Stimulated activated CD8-positive, alpha-beta memory T cell treated with anti-CD3 and anti-CD28 coated beads, Interleukin-15, amount 100 ng/mL, for 48 hours (primary cell): ENCODE measurements at regions not wholly inside any gene's neighbourhood (a gene's known extent, or its start where the extent isn't known, plus 50 kb on each side); places are given as distances from the start of the nearest gene placed in this dataset.

ENCODE experiments used
- DNase-seq, 2 donors: peaks; one replicate each; pipeline ENCODE4 v3.0.0-alpha.2; 2020; ENCODE audit warnings: low read depth in 2 of 2

DNA sequence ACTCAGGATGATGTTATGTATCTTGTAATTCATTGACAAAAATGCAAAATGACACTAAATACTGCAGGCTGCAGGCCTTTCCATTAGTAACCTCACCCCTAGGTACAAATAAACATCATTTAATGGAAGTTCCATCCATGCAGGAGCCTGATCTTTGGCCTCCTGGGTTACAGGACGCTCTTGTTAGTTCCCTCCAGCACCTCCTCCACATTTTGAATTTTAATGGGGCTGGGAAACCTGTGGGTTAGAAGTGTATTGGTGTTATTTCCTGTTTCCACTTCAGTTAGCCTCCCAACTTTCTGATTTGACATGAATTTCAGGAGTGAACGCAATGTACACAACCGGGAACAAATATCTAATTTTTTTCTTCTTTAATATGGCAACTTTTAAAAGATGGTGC lies 237.1 kb upstream of the ARGLU1 start:
- DNase-seq = no peak

DNA sequence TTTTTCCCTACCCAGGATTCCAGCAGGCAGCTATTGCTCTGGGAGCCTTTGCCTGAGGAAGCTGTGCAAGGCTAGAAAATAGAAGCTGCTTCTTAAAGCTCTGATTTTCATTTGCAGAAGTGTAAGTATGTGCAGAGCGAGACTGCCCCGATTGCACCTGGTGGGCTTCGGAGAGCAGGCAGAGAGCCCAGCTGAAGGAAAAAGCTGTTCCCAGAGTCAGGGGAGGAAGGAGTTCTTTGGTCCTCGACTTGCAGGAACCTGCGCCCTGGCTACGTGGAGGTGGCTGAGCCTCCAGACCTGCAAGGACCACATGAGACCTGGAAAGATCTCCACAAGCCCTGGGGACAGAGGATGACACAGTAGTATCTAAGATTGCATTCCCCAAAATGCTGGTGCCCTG lies 235.0 kb upstream of the ARGLU1 start:
- DNase-seq = no peak

DNA sequence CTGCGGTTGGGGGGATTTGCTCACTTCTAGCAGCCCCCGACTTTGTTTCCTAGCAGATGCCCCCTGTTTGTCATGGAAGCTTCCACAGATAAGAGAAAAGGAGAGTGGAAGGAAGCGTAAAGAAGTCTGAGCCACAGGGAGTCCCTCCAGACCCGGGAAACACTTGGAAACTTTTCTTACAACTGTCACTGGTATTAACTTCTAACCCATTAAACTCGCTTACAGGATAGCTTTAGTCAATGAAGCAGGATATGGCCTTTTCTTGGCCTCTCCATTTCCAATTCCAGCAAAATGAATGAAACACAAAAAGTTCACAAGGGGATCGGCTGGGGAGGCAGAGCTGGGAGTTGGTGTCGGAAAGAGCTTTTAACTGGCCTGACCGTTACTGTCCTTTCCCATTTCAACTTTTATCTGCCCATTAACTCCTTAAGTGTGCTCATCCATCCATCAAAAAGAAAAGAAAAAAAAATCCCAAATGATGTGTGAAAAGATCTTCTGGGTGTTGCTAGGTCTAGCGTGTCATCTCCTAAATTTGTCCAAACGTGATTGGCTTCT lies 231.9 kb upstream of the ARGLU1 start:
- DNase-seq = no peak

DNA sequence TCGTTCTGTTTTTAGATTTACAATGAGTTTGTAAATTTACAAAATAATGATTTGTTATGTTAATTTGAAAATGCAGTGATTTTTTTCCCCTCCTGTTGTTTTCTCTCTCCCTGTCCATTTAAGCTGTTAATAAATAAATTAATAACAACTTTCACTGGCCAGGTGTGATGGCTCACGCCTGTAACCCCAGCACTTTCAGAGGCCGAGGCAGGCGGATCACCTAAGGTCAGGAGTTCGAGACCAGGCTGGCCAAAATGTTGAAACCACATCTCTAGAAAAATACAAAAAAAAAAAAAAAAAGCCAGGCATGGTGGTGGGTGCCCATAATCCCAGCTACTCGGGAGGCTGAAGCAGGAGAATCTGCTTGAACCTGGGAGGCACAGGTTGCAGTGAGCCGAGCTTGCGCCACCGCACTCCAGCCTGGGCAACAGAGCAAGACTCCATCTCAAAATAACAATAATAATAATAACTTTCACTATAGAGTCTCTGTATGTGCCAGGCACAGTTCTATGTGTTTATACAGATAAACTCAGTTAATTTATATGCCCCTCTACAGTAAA lies 229.2 kb upstream of the ARGLU1 start:
- no peak for DNase-seq

DNA sequence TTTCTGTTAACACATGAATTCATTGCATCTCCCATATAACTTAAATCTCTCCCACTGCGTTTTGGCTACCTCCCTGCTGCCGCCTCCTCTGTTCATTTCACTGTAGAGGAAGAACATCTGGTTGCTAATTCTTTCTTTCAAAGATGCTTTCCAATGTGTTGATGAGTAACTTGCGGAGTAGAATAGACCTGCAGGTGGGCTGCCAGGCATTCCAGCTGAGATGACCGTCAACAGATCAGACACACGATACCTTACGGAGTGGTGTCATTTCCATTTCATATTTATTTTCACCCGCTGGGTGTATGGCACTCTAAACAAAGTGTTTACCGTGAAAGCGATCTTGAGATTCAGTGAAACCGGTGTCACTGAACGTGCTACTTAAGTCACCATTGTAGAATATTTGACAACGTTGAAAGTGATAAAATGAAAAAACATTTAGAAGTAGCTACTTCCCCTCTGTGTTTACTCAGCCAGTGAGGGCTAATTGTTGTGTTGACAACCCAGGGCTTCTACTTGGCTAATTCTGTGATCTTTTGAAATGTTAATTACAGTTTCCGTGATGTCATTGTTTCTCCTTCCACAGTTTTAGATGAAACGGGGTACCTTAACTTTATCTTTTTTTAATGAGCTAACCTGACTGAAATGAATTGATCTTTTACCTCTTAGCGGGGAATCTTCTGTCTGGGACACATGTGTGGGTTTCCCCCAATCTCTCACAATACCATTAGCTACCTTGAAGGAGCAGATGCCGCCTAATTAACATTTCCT lies 228.5 kb upstream of the ARGLU1 start:
- no peak for DNase-seq

DNA sequence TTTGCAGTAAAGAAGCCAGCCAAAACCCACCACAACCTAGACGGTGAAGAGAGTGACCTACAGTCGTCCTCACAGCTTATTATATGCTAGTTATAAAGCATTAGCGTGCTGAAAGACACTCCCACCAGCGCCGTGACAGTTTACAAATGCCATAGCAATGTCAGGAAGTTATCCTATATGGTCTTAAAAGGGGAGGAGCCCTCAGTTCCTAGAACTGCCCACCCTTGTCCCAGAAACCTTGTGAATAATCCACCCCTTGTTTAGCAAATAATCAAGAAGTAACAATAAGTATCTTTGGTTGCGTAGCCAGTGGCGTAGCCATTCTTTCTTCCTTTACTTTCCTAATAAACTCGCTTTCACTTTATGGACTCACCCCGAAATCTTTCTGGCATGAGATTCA lies 227.9 kb upstream of the ARGLU1 start:
- no peak for DNase-seq

DNA sequence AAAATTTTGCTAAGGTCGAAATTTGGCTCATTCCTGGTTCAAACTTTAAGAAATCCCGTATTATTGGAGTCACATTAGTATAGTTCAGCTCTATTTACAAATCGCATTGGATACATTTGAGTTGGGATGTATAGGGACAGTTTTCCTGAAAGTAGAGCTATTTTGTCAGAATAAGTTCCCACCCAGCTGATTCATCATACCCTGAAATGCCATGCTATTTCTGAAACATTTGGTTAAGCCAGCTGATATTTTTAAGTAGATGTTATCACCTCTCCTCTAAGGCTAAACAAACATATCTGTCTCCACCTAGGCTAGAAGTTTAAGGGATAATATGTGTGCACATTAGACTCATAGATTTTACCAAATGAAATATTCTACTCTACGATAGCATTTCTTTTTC lies 226.2 kb upstream of the ARGLU1 start:
- DNase-seq = no peak

DNA sequence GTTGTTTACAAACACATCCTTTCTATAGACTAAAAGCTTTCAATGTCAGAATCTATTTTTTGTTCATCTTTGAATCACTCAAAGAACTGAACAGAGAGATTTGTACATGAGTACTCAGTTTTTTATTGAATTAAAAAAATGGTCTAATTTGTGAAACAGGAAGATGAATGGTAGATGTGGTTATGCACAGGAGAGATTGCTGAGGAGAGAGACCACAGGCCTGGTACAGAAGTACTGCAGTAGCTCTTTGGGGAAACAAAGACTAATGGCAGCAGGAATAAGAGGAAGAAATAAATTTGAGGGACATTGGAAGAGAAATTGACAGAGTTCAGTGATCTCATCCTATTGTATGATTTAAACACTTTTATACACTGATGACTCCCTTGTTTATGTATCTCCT lies 222.0 kb upstream of the ARGLU1 start:
- DNase-seq = no peak

DNA sequence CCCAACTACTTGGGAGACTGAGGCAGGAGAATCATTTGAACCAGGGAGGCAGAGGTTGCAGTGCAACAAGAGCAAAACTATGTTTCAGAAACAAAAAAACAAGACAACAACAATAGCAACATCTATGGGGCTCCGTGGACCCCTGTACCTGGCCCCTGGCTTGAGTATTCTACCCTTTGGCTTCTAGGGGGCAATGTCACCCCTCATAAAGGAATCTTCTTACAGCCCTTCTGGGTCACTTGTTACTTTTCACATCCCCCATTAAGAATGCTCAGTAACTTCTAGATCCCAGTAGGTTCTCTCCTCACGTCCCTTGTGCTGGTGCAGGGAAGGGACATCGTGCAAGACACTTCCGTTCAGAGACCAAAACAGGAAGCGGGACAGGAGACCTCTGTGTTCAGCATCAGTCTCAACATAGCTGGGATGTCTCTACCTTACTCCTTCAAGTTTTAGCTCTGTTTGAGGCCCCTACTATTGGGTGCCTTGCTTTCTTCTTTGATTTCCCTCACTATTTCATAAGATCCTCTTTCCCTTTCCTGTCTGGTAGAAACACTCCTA lies 218.1 kb upstream of the ARGLU1 start:
- DNase-seq = no peak

DNA sequence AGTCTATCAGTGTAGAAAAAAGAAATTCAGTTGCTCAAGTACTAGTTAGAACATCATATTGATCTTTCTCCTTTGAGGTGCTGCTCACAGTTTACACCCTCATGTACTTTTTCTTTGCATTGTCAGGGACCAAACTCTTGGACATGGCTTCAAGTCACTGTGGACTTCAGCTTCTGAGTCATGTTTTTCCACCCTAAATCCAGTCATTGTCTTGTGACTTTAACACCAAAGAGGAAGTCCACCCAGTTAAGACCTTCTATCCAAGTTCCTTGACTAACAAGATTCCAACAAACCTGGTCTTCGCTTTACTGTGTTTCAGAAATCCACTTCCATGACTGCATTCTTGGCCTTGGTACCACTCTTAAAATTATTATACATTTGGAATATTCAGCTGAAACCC lies 206.7 kb upstream of the ARGLU1 start:
- DNase-seq = no peak

DNA sequence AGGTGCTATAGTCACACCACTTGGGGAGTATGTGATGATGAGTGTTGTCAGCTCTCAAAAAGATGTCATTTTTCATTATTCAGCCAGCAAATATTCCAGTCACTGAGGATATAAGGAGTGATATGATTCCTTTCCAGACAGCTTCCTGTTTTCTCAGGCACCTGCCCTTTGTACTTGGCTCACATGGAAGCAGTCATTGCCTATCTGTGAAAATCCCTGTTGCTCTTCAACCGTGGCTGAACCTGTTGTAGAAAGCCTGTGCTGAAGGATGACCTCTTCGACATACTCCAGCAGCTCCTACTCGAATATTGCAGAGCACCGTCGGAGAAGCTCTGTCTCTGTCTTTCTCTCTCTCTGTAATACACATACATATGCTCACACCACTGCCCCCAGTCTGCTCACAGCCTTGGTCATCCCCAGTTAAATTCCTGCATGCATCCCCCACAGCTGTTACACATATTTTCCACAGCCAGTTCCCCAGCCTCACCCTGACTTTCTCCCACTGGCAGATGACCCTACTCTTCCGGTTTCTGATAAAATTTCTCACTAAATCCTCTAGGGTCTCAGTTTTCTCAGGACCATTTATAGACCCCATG lies 204.2 kb upstream of the ARGLU1 start:
- DNase-seq = no peak

DNA sequence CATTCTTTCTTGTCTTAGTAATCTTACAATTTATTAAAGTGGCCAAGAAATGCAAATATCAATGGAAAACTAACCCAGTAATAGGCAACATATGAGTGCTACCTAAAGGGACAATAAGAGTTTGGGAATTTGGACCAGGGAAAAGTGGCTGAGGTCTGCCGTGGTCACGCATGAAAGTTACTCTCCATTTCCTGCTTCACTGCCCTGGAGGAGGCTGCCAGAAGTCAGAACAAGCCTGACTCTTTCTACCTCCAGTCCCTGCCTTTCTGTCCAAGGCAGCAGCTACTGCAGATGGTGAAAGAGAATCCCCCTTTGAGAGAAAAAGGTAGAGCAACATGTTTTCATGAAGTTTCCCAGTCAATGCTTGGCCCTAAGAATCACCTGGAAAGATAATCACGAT lies 201.1 kb upstream of the ARGLU1 start:
- DNase-seq = no peak

DNA sequence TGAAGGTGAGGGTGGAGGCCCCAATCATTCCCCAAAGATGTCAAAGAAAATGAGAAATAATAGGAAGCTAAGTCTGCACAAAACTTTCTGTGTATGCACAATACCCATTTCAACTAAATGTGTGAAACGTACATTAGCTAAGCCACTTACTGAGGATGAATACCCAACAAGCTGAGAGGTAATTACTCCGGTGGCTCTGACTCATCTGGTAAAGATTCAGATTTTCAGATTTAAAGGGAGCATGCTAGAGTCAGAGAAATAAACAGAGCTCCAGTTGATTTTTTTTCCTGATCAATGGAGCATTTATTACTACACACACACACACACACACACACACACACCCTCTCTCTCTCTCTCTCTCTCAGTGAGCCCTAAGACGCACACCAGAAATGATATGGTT lies 194.8 kb upstream of the ARGLU1 start:
- DNase-seq = no peak

DNA sequence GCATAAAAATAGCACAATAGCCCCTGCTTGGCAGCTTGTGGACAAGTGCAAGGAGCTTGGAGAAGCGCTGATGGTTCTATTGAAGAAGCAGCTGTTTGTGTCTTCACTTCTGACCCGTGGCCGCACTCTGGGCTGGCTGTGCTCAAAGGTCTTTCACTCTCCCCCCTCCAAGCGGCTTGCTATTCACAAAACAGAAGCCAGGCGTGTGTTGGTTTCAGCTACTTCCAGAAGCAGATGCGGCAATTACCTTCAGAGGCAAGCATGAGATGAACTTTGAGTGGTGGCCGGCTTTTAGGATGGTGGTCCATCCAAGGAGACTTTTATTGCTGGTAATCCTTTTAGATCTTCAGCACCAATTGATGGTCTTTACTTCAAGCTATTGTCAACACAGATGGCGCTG lies 188.5 kb upstream of the ARGLU1 start:
- DNase-seq = no peak

DNA sequence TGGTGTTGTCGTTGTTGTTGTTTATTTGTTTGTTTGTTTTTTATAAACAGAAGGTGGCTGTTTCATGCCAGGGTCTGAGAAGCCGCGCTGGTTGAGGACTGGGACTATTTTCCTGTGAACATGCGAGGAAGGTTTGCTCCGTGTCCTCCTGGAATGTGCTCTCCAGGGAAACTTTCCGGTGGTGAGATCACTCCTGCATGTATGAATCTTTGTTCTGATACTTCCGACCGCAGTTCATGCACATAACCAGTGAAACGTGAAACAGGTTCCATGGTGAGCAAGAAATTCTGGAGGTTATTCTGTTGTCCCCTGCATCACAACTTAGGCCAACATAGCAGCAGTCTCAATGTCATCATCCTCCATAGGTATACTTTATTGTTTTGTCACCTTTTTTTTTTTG lies 187.6 kb upstream of the ARGLU1 start:
- DNase-seq = no peak

DNA sequence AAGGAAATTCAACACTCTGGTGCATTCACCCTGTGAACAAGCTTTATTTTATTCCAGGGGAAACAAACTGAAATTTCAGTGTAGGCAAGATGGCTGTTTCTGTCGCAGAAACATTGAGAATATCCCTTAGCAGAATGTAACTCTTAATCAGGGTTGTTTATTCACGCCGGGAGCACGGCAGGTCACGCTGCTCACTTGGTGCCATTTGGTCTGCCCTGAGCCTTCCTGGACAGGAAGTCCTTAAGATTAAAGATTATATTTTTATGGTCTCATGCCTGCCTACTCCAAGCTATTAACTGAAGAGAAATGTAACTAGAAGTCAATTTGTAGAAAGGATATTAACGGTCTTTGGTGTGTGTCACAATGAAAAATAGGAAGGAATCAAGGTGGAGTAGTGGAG lies 185.3 kb upstream of the ARGLU1 start:
- no peak for DNase-seq

DNA sequence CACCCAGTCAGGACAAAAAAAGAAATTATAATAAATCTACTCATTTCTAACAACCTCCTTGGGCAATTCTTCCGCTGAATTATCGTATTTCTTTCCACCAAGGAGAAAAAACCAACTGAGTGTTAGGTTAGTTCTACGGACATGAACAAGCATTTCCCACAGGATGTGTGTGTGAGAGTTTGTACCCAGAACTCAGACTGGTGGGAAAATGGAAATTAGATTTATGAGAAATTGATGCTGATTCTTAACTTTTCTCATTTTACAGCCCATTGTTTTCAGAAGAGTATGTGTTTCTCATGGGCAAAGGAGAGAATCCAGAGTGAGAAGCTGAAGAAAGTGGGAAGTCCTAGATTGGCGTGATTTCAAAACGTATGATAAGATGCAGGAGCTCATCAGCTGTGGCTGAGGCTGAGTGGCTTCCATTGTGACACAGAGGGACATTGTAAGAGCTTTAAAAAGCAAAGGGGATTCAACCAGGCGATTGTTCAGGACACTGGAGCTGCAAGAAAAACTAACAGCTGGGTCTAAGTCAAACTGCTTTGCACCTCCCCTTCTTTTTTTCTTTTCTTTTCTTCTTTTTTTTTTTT lies 184.7 kb upstream of the ARGLU1 start:
- DNase-seq = no peak

DNA sequence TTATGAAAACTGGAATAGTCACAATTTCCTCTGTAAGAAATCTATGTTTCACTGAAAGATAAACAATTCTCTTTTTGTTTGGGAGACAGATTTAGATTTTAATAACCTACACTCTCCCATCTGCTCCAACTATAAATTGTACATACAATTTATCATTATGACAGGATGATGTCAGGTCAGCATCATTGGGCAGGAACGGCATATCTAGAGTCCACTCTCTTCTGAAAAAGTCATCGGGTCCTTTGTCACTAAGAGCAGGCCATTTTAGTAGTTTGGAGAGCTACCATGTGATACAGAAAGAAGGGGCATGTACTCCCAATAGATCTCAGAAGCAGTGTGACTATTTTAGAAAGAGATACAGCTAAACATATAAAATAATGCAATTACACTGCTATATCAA lies 180.8 kb upstream of the ARGLU1 start:
- DNase-seq = no peak

DNA sequence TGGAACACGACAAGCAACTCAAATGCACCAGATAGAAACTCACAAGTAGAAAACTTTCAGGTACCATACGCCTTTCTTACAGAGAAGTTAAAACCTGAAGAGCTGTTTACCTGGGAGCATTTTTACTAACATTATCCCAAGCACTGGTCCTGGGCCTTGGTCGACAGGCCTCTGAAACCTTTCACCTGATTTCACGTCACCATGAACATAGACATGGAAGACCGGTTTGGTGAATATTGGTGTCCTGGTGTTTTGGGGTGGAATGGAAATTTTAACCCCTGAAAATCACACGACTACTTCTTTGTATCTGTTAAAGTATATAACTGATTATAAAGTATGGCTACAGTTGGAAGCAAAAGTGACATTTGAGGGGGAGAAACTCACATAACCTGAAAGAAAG lies 176.6 kb upstream of the ARGLU1 start:
- no peak for DNase-seq

DNA sequence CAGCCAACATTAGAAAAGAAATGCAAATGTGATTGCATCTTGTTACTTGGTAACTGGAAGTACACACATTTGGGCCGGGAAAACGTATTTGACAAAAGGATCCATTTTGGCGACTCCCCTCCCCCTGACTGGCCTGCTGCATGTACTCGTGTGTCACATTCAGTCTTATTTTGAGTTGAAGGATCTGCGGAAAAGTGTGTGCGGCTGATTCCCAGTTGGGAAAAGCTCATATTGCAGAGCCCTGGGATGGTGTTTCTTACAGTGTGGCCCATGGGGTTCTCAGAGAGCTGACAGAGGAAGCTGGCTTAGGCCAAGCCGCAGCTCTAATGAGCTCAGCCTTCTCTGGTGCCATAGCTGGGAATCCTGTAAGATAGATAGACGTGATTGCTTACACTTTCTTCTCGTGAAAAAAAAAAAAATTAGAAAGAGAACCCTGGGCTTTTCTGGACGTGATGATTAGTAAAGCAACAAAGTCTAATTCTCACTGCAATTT lies 170.3 kb upstream of the ARGLU1 start:
- no peak for DNase-seq

DNA sequence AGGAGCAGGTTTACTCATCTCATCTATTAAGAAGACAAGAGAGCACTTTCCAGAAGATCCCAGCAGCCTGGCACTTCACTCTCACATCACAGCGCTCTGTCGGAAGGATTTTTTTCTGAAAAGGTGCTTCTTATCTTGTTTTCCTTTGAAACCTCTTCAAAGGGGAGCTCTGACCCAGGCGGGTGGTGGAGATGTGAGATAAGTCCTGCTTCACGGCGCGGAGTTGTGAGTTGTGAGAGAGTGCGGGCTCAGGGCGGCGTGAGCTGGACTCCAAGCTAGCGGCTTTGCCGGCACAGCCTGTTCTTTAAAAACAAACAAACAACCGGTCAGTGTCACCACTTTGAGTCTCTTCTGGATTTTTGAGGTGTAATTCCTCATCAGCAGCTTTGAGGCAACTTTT lies 169.0 kb upstream of the ARGLU1 start:
- DNase-seq = no peak

DNA sequence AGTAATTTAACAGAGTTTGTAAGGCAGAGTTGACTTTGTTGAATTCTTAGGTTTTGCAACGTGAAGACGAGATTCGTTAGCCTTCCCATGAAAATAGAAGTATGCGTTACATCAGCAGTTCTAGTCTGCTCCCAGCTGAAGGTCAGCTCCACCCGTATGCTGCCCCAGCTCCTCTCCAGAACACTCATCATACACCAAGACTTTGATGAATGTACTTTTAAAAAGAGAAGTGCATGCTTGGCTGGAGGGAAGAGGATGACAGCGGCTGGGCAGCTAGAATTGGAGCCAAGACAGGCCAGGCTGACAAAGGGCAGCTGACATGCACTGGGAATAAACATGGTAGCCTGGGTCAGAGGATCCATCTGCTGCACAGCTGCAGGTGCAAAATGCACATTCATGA lies 166.3 kb upstream of the ARGLU1 start:
- no peak for DNase-seq
